AG04449 (cell line): ENCODE measurements at regions not wholly inside any gene's neighbourhood (a gene's known extent, or its start where the extent isn't known, plus 50 kb on each side); places are given as distances from the start of the nearest gene placed in this dataset.

Source experiments
- CTCF ChIA-PET: fragments of 350-600 bp; formaldehyde crosslinking; extraction: SDS; loops from one replicate; lab custom pipeline; 2021; ENCODE audit warnings: antibody characterized with exemption; lab: Yijun Ruan, JAX
- POLR2A ChIA-PET: fragments of 400-600, 350-600 bp; formaldehyde crosslinking; extraction: SDS; loops from one replicate; lab custom pipeline; 2020; ENCODE audit warnings: antibody characterized with exemption, inconsistent platforms; lab: Yijun Ruan, JAX
- DNase-seq: peaks from one replicate; pipeline ENCODE4 v3.0.0-alpha.2; 2010; ENCODE audit warnings: low read depth, low spot score
- H3K4me3 ChIP-seq: 2 replicates; pipeline ENCODE4 v1.5.1; 2011; ENCODE audit warnings: low read depth, mild to moderate bottlenecking, control low read depth, low read length
- TF ChIP-seq, protein P1 (sequence below): IDR thresholded peaks from one replicate; pipeline ENCODE4 v1.5.1; 2011; ENCODE audit warnings: mild to moderate bottlenecking, moderate library complexity, low read length, control low read depth, inconsistent platforms; ENCODE audit not compliant: insufficient read depth; ENCODE audit errors: missing control alignments

GRCh38 chr14:82385048-82385447 lies 851.4 kb upstream of the SEL1L start:
- CTCF ChIA-PET: no interaction called here
- DNase-seq: no peak
- POLR2A ChIA-PET: no interaction called here
- H3K4me3 ChIP-seq: no peak overlapping the region
- TF ChIP-seq, protein P1, sequence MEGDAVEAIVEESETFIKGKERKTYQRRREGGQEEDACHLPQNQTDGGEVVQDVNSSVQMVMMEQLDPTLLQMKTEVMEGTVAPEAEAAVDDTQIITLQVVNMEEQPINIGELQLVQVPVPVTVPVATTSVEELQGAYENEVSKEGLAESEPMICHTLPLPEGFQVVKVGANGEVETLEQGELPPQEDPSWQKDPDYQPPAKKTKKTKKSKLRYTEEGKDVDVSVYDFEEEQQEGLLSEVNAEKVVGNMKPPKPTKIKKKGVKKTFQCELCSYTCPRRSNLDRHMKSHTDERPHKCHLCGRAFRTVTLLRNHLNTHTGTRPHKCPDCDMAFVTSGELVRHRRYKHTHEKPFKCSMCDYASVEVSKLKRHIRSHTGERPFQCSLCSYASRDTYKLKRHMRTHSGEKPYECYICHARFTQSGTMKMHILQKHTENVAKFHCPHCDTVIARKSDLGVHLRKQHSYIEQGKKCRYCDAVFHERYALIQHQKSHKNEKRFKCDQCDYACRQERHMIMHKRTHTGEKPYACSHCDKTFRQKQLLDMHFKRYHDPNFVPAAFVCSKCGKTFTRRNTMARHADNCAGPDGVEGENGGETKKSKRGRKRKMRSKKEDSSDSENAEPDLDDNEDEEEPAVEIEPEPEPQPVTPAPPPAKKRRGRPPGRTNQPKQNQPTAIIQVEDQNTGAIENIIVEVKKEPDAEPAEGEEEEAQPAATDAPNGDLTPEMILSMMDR: no peak

GRCh38 chr14:82387699-82388098 lies 854.0 kb upstream of the SEL1L start:
- CTCF ChIA-PET: no interaction called here
- H3K4me3 ChIP-seq: no peak overlapping the region
- no peak for DNase-seq
- POLR2A ChIA-PET: no interaction called here
- TF ChIP-seq, protein P1: no peak

- no peak for DNase-seq
Observed at GRCh38 chr14:82388488-82388887, 854.8 kb upstream of the SEL1L start.

DNA sequence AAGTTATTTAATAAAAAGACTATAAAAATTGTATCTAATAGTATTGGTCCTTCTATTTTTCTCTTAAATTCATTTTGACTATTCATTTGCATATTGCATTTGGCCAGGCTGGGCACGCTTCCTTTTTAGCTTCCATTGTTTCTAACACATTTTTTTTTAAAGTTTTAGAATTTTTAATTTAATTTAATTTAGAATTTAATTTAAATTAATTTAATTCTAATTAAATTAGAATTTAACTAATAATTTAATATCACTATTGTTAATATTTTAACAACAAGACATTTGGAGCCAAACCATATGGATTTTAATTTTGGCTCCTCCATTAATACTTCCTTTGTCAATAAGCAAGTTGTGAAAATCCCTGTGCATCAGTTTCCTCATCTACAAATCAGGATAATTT lies 856.9 kb upstream of the SEL1L start:
- no peak overlapping the region for H3K4me3 ChIP-seq
- DNase-seq: no peak
- ChIA-PET CTCF (no interaction called here), POLR2A (no interaction called here)
- TF ChIP-seq, protein P1: no peak

More at GRCh38 chr14:82388488-82388887, 854.8 kb upstream of the SEL1L start:
- ChIA-PET CTCF (no interaction called here), POLR2A (no interaction called here)
- H3K4me3 ChIP-seq: no peak overlapping the region
- TF ChIP-seq, protein P1: no peak

GRCh38 chr14:82394916-82395315 lies 861.3 kb upstream of the SEL1L start:
- POLR2A ChIA-PET: no interaction called here
- no peak for DNase-seq

DNA sequence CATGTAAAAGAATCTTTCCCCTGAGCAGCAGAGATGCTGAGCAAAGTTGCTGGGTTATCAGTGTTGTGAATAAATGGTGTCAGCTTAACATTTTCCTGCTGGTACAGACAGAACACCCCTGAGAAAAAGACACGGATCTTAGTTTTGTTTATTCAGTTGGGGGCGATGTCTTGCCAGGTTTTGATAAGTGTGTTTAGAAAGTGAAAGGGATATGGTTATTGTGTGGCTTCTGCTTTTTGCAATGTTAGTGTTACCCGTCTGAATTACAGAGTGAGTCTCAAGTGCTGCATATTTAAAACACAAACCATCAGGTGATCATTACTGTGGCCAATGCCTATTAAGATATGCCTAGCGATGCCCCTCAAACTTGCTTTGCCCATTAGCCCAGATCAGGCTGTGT lies 864.6 kb upstream of the SEL1L start:
- TF ChIP-seq, protein P1: no peak
- CTCF ChIA-PET: no interaction called here
- no peak for DNase-seq

More at GRCh38 chr14:82394916-82395315, 861.3 kb upstream of the SEL1L start:
- no peak overlapping the region for H3K4me3 ChIP-seq
- TF ChIP-seq, protein P1: no peak
- CTCF ChIA-PET: no interaction called here

GRCh38 chr14:82403987-82404386 lies 870.3 kb upstream of the SEL1L start:
- POLR2A ChIA-PET: no interaction called here
- TF ChIP-seq, protein P1: no peak
- H3K4me3 ChIP-seq: no peak overlapping the region

More for the DNA sequence above, 864.6 kb upstream of the SEL1L start:
- POLR2A ChIA-PET: no interaction called here
- H3K4me3 ChIP-seq: no peak overlapping the region

More at GRCh38 chr14:82403987-82404386, 870.3 kb upstream of the SEL1L start:
- CTCF ChIA-PET: no interaction called here
- no peak for DNase-seq
